Uterus (tissue), 3 donors: ENCODE measurements at regions not wholly inside any gene's neighbourhood (a gene's known extent, or its start where the extent isn't known, plus 50 kb on each side); places are given as distances from the start of the nearest gene placed in this dataset.
"Not testable (repeated sequence)": the region's sequence is repeated elsewhere in the genome, so short reads cannot be mapped to it uniquely, and the experiment has no call there.

ENCODE experiments used
- DNase-seq, 2 donors: peaks; one replicate each; pipeline ENCODE4 v3.0.0-alpha.2; 2019 to 2020
- H3K27ac ChIP-seq, 2 donors: fragments of 200-600 bp; sonication (generic); 1 replicate in 1 of 2; 2 replicates in 1 of 2; pipeline ENCODE4 v1.5.1; 2016 to 2018
- H3K27me3 ChIP-seq, 2 donors: fragments of 200-600 bp; sonication (generic); one replicate each; pipeline ENCODE4 v1.5.1; 2018 to 2019; ENCODE audit warnings: control low read depth in 1 of 2
- H3K36me3 ChIP-seq, 2 donors: fragments of 200-600 bp; sonication (generic); one replicate each; pipeline ENCODE4 v1.5.1; 2019; ENCODE audit warnings: control low read depth in 1 of 2
- H3K4me1 ChIP-seq, 2 donors: fragments of 200-600 bp; sonication (generic); one replicate each; pipeline ENCODE4 v1.5.1; 2018 to 2019; ENCODE audit warnings: control low read depth in 1 of 2
- H3K4me3 ChIP-seq, 2 donors: fragments of 200-600 bp; sonication (generic); 1 replicate in 1 of 2; 2 replicates in 1 of 2; pipeline ENCODE4 v1.5.1; 2018 to 2019; ENCODE audit warnings: mild to moderate bottlenecking in 1 of 2
- H3K9me3 ChIP-seq, 2 donors: fragments of 200-600 bp; sonication (generic); one replicate each; pipeline ENCODE4 v1.5.1; 2019; ENCODE audit warnings: control low read depth in 1 of 2
- CTCF ChIP-seq, 4 experiments: fragments of 200-600 bp in 2 of 4; fragments of 450-650 bp in 2 of 4; sonication (generic) in 2 of 4; IDR thresholded peaks; one replicate each; pipeline ENCODE4 v1.5.1; 2016 to 2019; ENCODE audit warnings: antibody characterized with exemption in 4 of 4, mild to moderate bottlenecking in 2 of 4, moderate library complexity in 1 of 4
- POLR2A ChIP-seq, 2 donors: fragments of 450-650 bp; IDR thresholded peaks; one replicate each; pipeline ENCODE4 v1.6.1; 2016; ENCODE audit warnings: antibody characterized with exemption in 2 of 2, mild to moderate bottlenecking in 1 of 2, moderate library complexity in 1 of 2
- intact Hi-C: fragments of 100-400 bp; cut with DNase I; formaldehyde crosslinking; loops from one replicate; pipeline ENCODE4 v1.15.1; 2023; ENCODE audit warnings: low total_unique reads
- donor health status: DM: yes; HTN: yes; CAD: no.

DNA sequence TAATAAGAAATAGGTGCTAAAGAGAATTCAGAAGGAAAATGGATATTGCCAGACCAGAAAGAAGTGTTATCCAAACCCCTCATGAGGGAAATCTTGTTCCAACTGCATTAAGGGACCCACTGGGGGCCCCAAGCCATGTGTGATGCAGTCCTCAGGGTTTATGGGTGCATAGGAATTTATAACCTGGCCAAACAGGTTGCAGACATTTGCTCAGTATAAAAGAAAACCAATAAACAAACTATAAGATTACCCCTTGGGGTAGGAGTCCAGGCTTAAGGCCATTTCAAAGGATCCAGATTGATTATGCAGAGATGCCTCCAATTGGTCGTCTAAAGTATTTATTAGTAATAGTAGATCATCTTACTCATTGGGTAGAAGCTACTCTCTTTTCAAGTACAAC is 240.9 kb upstream of the DIO3 start:
- Histone ChIP-seq H3K9me3 (peaks cover 0 to 3% of the 10 kb centered on the region in 2 donors), H3K4me3 (no peak overlapping the region), H3K4me1 (no peaks in the 10 kb centered on the region), H3K27me3 (no peaks in the 10 kb centered on the region), H3K27ac (no peak overlapping the region), H3K36me3 (no peaks in the 10 kb centered on the region)
- TF ChIP-seq POLR2A (IDR thresholded peaks at IDR 0.05) (no peak), CTCF (IDR thresholded peaks at IDR 0.05) (no peak)
- no peak for DNase-seq
- intact Hi-C loops: no loop called here

- Histone ChIP-seq H3K9me3 (peaks cover 0 to 3% of the 10 kb centered on the region in 2 donors), H3K36me3 (no peaks in the 10 kb centered on the region), H3K4me3 (no peak overlapping the region), H3K27me3 (no peaks in the 10 kb centered on the region), H3K4me1 (no peaks in the 10 kb centered on the region), H3K27ac (no peak overlapping the region)
- DNase-seq: no peak
- TF ChIP-seq POLR2A (IDR thresholded peaks at IDR 0.05) (no peak), CTCF (IDR thresholded peaks at IDR 0.05) (no peak)
- intact Hi-C loops: no loop called here
Measured at GRCh38 chr14:101322223-101322622, 239.1 kb upstream of the DIO3 start.

- Histone ChIP-seq H3K4me1 (no peaks in the 10 kb centered on the region), H3K36me3 (no peaks in the 10 kb centered on the region)
- intact Hi-C loops: no loop called here
Measured at GRCh38 chr14:101323111-101323510, 238.2 kb upstream of the DIO3 start.

DNA sequence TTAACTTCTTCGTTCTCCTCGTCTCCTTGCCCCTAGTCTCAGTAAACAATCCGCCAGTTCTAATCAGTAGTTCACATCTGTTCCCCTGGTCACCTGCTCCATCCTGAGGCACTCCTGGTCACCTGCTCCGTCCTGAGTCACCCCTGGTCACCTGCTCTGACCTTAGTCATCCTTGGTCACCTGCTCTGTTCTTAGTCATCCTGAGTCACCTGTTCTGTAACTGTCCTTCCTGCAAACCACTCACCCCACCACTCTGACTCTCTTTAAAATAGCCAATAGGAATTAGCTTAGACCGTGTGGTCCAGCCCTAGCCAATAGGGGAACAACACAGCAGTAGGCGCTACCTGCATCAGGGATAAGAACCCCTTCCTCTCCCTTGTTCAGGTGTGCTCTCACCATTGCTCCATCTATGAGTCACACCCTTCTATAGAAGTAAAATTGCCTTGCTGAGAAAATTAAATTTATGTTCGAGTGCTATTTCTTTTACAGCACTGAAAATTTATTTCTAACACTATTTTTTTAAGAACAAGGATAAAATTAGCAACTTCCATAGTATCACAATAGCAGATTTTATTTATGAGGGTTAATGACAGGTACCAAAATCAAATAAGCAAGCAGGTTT is 237.6 kb upstream of the DIO3 start:
- intact Hi-C loops, H3K27ac ChIP-seq, H3K4me3 ChIP-seq, H3K4me1 ChIP-seq, DNase-seq, H3K27me3 ChIP-seq, H3K36me3 ChIP-seq, H3K9me3 ChIP-seq: not testable (repeated sequence)

More at GRCh38 chr14:101323111-101323510, 238.2 kb upstream of the DIO3 start:
- Histone ChIP-seq H3K27ac (no peak overlapping the region), H3K4me3 (no peak overlapping the region), H3K27me3 (no peaks in the 10 kb centered on the region), H3K9me3 (peaks cover 0 to 3% of the 10 kb centered on the region in 2 donors)
- TF ChIP-seq CTCF (IDR thresholded peaks at IDR 0.05) (no peak), POLR2A (IDR thresholded peaks at IDR 0.05) (no peak)
- no peak for DNase-seq

- intact Hi-C loops: no loop called here
- no peak for TF ChIP-seq CTCF (IDR thresholded peaks at IDR 0.05)
- H3K36me3 ChIP-seq: no peaks in the 10 kb centered on the region
- peaks cover 0 to 3% of the 10 kb centered on the region in 2 donors for H3K9me3 ChIP-seq
- no peak overlapping the region for H3K4me3 ChIP-seq
- H3K27me3 ChIP-seq: no peaks in the 10 kb centered on the region
- H3K4me1 ChIP-seq: no peaks in the 10 kb centered on the region
- DNase-seq: no peak
- no peak overlapping the region for H3K27ac ChIP-seq
Measured at GRCh38 chr14:101325319-101325718, 236.0 kb upstream of the DIO3 start.
